Trophoblast cell (in vitro differentiated cells and primary cell): ENCODE measurements at regions not wholly inside any gene's neighbourhood (a gene's known extent, or its start where the extent isn't known, plus 50 kb on each side); places are given as distances from the start of the nearest gene placed in this dataset.

Experiments used
- DNase-seq, 2 donors: peaks; one replicate each; pipeline ENCODE4 v3.0.0-alpha.2; 2016
- H2AFZ ChIP-seq: 2 replicates; pipeline ENCODE4 v1.6.1; 2013; ENCODE audit warnings: low read length, moderate library complexity, mild to moderate bottlenecking; ENCODE audit not compliant: insufficient read depth, poor library complexity
- H2AK5ac ChIP-seq: 2 replicates; pipeline ENCODE4 v1.6.1; 2013; ENCODE audit warnings: mild to moderate bottlenecking, low read length
- H2BK120ac ChIP-seq: 2 replicates; pipeline ENCODE4 v1.6.1; 2013; ENCODE audit warnings: low read length, mild to moderate bottlenecking, moderate library complexity; ENCODE audit not compliant: insufficient read depth, poor library complexity
- H2BK12ac ChIP-seq: 2 replicates; pipeline ENCODE4 v1.6.1; 2013; ENCODE audit warnings: mild to moderate bottlenecking, low read length, moderate library complexity
- H2BK5ac ChIP-seq: 2 replicates; pipeline ENCODE4 v1.6.1; 2013; ENCODE audit warnings: low read length, low read depth, moderate library complexity, mild to moderate bottlenecking; ENCODE audit not compliant: poor library complexity
- H3K14ac ChIP-seq: 2 replicates; pipeline ENCODE4 v1.6.1; 2013; ENCODE audit warnings: mild to moderate bottlenecking, low read length
- H3K18ac ChIP-seq: 2 replicates; pipeline ENCODE4 v1.6.1; 2013; ENCODE audit warnings: mild to moderate bottlenecking, low read length
- H3K23ac ChIP-seq: 2 replicates; pipeline ENCODE4 v1.6.1; 2013; ENCODE audit warnings: low read length
- H3K27ac ChIP-seq: 2 replicates; pipeline ENCODE4 v1.5.1; 2013; ENCODE audit warnings: low read depth, mild to moderate bottlenecking, inconsistent platforms, low read length, moderate library complexity
- H3K27me3 ChIP-seq: 2 replicates; pipeline ENCODE4 v1.6.1; 2013; ENCODE audit warnings: inconsistent platforms, mild to moderate bottlenecking, low read length, moderate library complexity; ENCODE audit not compliant: insufficient read depth
- H3K36me3 ChIP-seq, 2 experiments: 1 replicate in 1 of 2; 2 replicates in 1 of 2; pipeline ENCODE4 v1.6.1; 2013; ENCODE audit warnings: low read length in 2 of 2, mild to moderate bottlenecking in 2 of 2, moderate library complexity in 1 of 2; ENCODE audit not compliant: insufficient read depth in 2 of 2, control insufficient read depth in 1 of 2
- H3K4ac ChIP-seq: 2 replicates; pipeline ENCODE4 v1.6.1; 2013; ENCODE audit warnings: low read depth, mild to moderate bottlenecking, low read length, moderate library complexity
- H3K4me1 ChIP-seq, 2 experiments: 1 replicate in 1 of 2; 2 replicates in 1 of 2; pipeline ENCODE4 v1.6.1; 2013; ENCODE audit warnings: low read length in 2 of 2, mild to moderate bottlenecking in 2 of 2, moderate library complexity in 1 of 2; ENCODE audit not compliant: insufficient read depth in 2 of 2, control insufficient read depth in 1 of 2
- H3K4me2 ChIP-seq: 2 replicates; pipeline ENCODE4 v1.6.1; 2013; ENCODE audit warnings: inconsistent platforms, mild to moderate bottlenecking, low read length, moderate library complexity
- H3K4me3 ChIP-seq: 2 replicates; pipeline ENCODE4 v1.5.1; 2013; ENCODE audit warnings: mild to moderate bottlenecking, low read depth, low read length, inconsistent platforms
- H3K79me1 ChIP-seq: one replicate; pipeline ENCODE4 v1.6.1; 2013; ENCODE audit warnings: low read length
- H3K79me2 ChIP-seq: 2 replicates; pipeline ENCODE4 v1.6.1; 2013; ENCODE audit warnings: low read length, mild to moderate bottlenecking; ENCODE audit not compliant: control insufficient read depth, insufficient read depth, poor library complexity
- H3K9ac ChIP-seq: 2 replicates; pipeline ENCODE4 v1.6.1; 2013; ENCODE audit warnings: mild to moderate bottlenecking, low read length
- H3K9me3 ChIP-seq: 2 replicates; pipeline ENCODE4 v1.6.1; 2013; ENCODE audit warnings: low read depth, mild to moderate bottlenecking, control low read depth, inconsistent platforms, low read length; ENCODE audit not compliant: insufficient read depth
- H4K12ac ChIP-seq: 2 replicates; pipeline ENCODE4 v1.6.1; 2013; ENCODE audit warnings: low read depth, mild to moderate bottlenecking, low read length, moderate library complexity
- H4K8ac ChIP-seq: 2 replicates; pipeline ENCODE4 v1.6.1; 2013; ENCODE audit warnings: low read depth, mild to moderate bottlenecking, low read length, moderate library complexity
- H4K91ac ChIP-seq: one replicate; pipeline ENCODE4 v1.6.1; 2013; ENCODE audit warnings: low read depth, mild to moderate bottlenecking, low read length, moderate library complexity
- WGBS: extraction: QIAGEN DNeasy Blood & Tissue Kit; methylation state at CpG from one replicate; pipeline ENCODE4 v1.1.7; 2013; ENCODE audit warnings: missing lambda C conversion rate; ENCODE audit not compliant: insufficient read length, insufficient coverage; ENCODE audit errors: extremely low coverage; 5-methylcytosine and 5-hydroxymethylcytosine counted together

- Histone ChIP-seq H3K4me2 (no peak overlapping the region), H2AFZ (no peak overlapping the region), H3K4ac (no peak overlapping the region), H2BK5ac (no peak overlapping the region), H3K23ac (no peak overlapping the region), H2BK12ac (no peak overlapping the region), H3K27me3 (no peaks in the 10 kb centered on the region), H3K36me3 (no peaks in the 10 kb centered on the region), H3K27ac (no peak overlapping the region), H3K14ac (no peak overlapping the region), H3K9me3 (peaks cover 1% of the 10 kb centered on the region), H3K79me2 (no peaks in the 10 kb centered on the region), H4K12ac (no peak overlapping the region), H3K18ac (no peak overlapping the region), H4K91ac (no peak overlapping the region), H2AK5ac (no peak overlapping the region), H3K79me1 (no peaks in the 10 kb centered on the region), H3K4me1 (peaks cover 0 to 2% of the 10 kb centered on the region in 2 experiments), H4K8ac (no peak overlapping the region), H3K9ac (no peak overlapping the region), H2BK120ac (no peak overlapping the region), H3K4me3 (no peak overlapping the region)
- WGBS, result no CpG with 5 or more reads among the region's 6 CpGs
- no peak for DNase-seq
Observed at GRCh38 chr15:98554272-98555172, 93.8 kb upstream of the IGF1R start.

DNA sequence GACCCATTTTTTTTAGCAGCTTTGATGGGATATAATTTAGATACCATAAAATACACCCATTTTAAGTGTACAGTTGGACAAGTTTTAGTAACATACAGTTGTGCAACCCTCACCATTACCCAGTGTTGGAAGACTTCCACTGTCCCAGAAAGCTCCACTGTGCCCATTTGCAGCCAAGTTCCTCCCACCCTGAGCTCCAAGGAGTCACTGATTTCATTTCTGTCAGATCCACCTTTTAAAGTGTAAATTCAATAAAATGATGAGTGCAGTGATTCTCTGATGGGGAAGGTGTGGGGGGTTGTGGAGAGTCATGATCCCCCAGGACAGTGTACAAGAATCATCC is 93.2 kb upstream of the IGF1R start:
- Histone ChIP-seq H3K14ac (no peak overlapping the region), H2AK5ac (no peak overlapping the region), H3K18ac (no peak overlapping the region), H3K27me3 (no peaks in the 10 kb centered on the region), H3K27ac (no peak overlapping the region), H3K4ac (no peak overlapping the region), H3K36me3 (no peaks in the 10 kb centered on the region), H4K12ac (no peak overlapping the region), H3K4me2 (no peak overlapping the region), H3K9ac (no peak overlapping the region), H4K8ac (no peak overlapping the region), H3K23ac (no peak overlapping the region), H3K4me1 (peaks cover 0 to 2% of the 10 kb centered on the region in 2 experiments), H3K4me3 (no peak overlapping the region), H3K9me3 (no peaks in the 10 kb centered on the region), H2BK120ac (no peak overlapping the region), H3K79me1 (no peaks in the 10 kb centered on the region), H2AFZ (no peak overlapping the region), H4K91ac (no peak overlapping the region), H2BK5ac (no peak overlapping the region), H3K79me2 (no peaks in the 10 kb centered on the region), H2BK12ac (no peak overlapping the region)
- no peak for DNase-seq

DNA sequence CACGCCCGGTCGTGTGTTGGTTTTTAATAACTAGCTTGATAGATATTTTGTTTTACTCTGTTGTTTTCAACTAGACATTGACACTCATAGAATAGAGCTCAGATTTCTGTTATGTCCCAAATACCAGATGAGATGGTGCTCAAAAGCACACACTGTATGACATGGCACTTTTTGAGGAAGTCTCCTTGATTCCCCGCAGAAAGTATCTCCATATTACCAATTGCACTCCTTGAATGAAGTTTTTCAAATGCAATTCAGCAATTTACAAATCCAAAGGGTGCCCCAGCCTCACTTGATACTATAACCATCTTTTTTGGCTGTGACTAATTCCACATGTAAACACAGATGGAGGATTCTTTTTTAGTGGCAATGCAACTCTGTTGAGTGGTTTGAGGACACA is 92.0 kb upstream of the IGF1R start:
- Histone ChIP-seq H3K14ac (no peak overlapping the region), H3K4me2 (no peak overlapping the region), H3K4ac (no peak overlapping the region), H4K8ac (no peak overlapping the region), H2BK12ac (no peak overlapping the region), H2AFZ (no peak overlapping the region), H3K18ac (no peak overlapping the region), H3K9me3 (no peaks in the 10 kb centered on the region), H3K79me2 (no peaks in the 10 kb centered on the region), H3K36me3 (no peaks in the 10 kb centered on the region), H3K23ac (no peak overlapping the region), H3K27ac (no peak overlapping the region), H3K9ac (no peak overlapping the region), H2BK5ac (no peak overlapping the region), H3K27me3 (no peaks in the 10 kb centered on the region), H2BK120ac (no peak overlapping the region), H4K91ac (no peak overlapping the region), H3K4me3 (no peak overlapping the region), H4K12ac (no peak overlapping the region), H3K4me1 (peaks cover under 1 to 4% of the 10 kb centered on the region in 2 experiments), H3K79me1 (no peaks in the 10 kb centered on the region), H2AK5ac (no peak overlapping the region)
- DNase-seq, result no peak
- WGBS, result no CpG with 5 or more reads among the region's 4 CpGs

DNA sequence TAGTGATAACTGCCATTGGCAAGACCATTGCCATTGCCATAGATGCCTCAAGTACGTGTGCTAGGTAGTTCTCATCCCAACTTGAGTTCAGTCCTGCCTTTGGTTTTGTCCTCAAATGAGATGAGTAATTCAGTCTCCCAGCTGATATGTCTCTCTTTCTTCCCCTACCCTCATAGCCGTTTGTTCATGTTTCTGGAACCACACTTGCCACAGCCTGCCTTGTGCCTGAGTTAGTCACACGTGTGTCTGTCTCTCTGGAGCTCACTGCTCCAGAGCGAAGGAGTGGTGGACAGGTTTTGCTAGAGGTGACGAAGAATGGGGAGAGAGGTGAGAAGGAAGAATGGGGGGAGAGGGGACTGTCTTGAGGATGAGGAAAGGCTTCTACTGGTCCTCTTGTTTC is 88.0 kb upstream of the IGF1R start:
- H3K18ac ChIP-seq, result no peak overlapping the region
- H3K79me2 ChIP-seq, result no peaks in the 10 kb centered on the region
- H4K8ac ChIP-seq, result no peak overlapping the region
- no peak overlapping the region for H3K9ac ChIP-seq
- H2AFZ ChIP-seq, result no peak overlapping the region
- H3K27ac ChIP-seq, result no peak overlapping the region
- no peaks in the 10 kb centered on the region for H3K27me3 ChIP-seq
- H2BK5ac ChIP-seq, result no peak overlapping the region
- no peak overlapping the region for H3K4me2 ChIP-seq
- H3K4me3 ChIP-seq, result no peak overlapping the region
- H3K79me1 ChIP-seq, result peaks cover 8% of the 10 kb centered on the region
- H4K12ac ChIP-seq, result no peak overlapping the region
- no peak overlapping the region for H3K23ac ChIP-seq
- 100% methylated on average over 1 of the region's 5 CpGs for WGBS
- no peak overlapping the region for H2AK5ac ChIP-seq
- peak; percentile 60 to 64 for DNase-seq
- no peak overlapping the region for H4K91ac ChIP-seq
- no peaks in the 10 kb centered on the region for H3K9me3 ChIP-seq
- H3K36me3 ChIP-seq, result no peaks in the 10 kb centered on the region
- H3K14ac ChIP-seq, result no peak overlapping the region
- no peak overlapping the region for H3K4ac ChIP-seq
- peaks cover 11 to 15% of the 10 kb centered on the region in 2 experiments for H3K4me1 ChIP-seq
- no peak overlapping the region for H2BK120ac ChIP-seq
- no peak overlapping the region for H2BK12ac ChIP-seq
